GM10248 (cell line): ENCODE measurements at regions not wholly inside any gene's neighbourhood (a gene's known extent, or its start where the extent isn't known, plus 50 kb on each side); places are given as distances from the start of the nearest gene placed in this dataset.

Experiments used
- CTCF ChIA-PET: fragments of 300-600 bp; sonication (Branson Sonifier 250); formaldehyde crosslinking; extraction: SDS; loops from one replicate; lab custom pipeline; 2021; ENCODE audit warnings: antibody characterized with exemption; lab: Yijun Ruan, JAX
- POLR2A ChIA-PET: fragments of 350-650 bp; sonication (Branson Sonifier 250); formaldehyde crosslinking; extraction: SDS; loops from one replicate; lab custom pipeline; 2020; ENCODE audit warnings: antibody characterized with exemption; lab: Yijun Ruan, JAX
- DNase-seq: peaks from one replicate; pipeline ENCODE4 v3.0.0; 2012; ENCODE audit errors: extremely low spot score
- TF ChIP-seq, protein P1 (sequence below): IDR thresholded peaks from 2 replicates; pipeline ENCODE4 v1.5.1; 2012; ENCODE audit warnings: mild to moderate bottlenecking, low read depth; ENCODE audit errors: extremely low read depth, missing control alignments, control extremely low read depth

DNA sequence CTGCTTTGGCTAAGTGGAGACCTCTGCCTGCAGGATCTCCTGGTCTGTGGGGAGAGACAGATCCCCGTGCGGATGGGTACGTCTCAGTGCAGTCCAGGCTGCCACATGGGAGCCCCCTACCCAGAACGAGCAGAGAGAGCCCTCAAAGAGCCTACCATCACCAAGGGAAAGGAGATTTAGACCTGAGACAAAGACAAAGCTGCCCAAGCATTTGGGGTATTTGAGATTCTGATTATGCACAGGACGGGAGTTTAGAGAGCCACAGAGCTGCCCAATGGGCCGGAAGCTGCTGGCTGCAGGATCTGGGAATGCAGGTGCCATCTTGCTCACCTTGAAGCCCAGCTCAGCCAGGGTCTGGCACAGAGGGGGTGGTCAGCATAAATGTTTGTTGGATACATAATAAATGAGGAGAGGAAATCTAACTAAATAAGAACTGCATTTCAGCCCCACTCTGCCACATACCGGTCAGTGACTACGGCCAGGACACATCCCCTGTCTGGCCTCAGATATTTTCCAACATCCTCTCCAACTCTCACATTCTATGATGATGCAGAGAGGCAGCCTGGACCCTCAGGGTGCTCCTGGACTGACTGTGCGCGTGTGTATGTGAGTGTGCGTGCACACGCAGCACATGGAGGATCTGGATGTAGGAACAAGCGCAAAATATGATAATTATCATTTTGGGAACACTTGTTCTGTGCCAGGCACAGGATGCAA is 157.8 kb downstream of the FGF18 start:
- CTCF ChIA-PET, result no interaction called here

GRCh38 chr5:171578049-171578828 is 158.8 kb downstream of the FGF18 start:
- no peak for DNase-seq
- ChIA-PET CTCF (no interaction called here), POLR2A (no interaction called here)
- TF ChIP-seq, protein P1, sequence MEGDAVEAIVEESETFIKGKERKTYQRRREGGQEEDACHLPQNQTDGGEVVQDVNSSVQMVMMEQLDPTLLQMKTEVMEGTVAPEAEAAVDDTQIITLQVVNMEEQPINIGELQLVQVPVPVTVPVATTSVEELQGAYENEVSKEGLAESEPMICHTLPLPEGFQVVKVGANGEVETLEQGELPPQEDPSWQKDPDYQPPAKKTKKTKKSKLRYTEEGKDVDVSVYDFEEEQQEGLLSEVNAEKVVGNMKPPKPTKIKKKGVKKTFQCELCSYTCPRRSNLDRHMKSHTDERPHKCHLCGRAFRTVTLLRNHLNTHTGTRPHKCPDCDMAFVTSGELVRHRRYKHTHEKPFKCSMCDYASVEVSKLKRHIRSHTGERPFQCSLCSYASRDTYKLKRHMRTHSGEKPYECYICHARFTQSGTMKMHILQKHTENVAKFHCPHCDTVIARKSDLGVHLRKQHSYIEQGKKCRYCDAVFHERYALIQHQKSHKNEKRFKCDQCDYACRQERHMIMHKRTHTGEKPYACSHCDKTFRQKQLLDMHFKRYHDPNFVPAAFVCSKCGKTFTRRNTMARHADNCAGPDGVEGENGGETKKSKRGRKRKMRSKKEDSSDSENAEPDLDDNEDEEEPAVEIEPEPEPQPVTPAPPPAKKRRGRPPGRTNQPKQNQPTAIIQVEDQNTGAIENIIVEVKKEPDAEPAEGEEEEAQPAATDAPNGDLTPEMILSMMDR, result no peak

More for the DNA sequence above, 157.8 kb downstream of the FGF18 start:
- POLR2A ChIA-PET, result no interaction called here
- DNase-seq, result no peak
- TF ChIP-seq, protein P1, result no peak

DNA sequence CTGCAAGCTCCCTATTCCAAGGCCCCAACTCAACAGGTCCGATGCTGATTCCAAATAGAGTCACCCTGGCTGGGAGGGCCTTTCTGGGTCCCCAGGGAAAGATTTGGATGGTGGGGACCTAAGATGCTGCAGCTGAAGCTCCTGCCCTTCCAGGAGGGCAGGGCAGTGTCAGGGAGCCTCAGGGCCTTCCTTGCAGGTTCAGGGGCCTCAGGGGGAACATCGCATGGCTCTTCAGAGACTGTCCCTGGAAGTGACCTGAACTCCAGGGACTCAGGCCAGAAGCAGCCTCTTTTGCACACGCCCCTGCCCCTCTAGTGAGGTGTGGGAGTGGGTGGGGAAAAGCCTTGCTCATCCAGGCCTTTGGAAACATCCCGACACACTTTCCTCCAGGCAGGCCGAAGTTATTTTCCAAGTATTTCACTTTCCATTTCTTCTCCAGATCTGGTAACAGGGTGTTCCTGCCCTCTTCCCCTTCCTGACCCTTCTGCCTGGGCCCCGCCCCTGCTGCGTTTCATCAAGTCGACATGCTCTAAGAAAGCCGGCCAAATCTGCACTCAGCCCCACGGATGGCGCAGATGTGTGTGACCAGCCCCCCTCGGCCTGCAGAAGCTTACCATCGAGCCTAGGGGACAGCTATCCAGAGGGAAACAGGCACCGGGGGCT is 159.5 kb downstream of the FGF18 start:
- ChIA-PET POLR2A (no interaction called here), CTCF (no interaction called here)
- no peak for DNase-seq
- TF ChIP-seq, protein P1, result no peak

- DNase-seq, result no peak
- POLR2A ChIA-PET, result no interaction called here
- TF ChIP-seq, protein P1, result no peak
- CTCF ChIA-PET, result no interaction called here
These were observed 160.5 kb downstream of the FGF18 start for GRCh38 chr5:171579976-171580411.

- no peak for DNase-seq
- ChIA-PET POLR2A (no interaction called here), CTCF (no interaction called here)
- TF ChIP-seq, protein P1, result no peak
These were observed 161.2 kb downstream of the FGF18 start for GRCh38 chr5:171580502-171581265.

DNA sequence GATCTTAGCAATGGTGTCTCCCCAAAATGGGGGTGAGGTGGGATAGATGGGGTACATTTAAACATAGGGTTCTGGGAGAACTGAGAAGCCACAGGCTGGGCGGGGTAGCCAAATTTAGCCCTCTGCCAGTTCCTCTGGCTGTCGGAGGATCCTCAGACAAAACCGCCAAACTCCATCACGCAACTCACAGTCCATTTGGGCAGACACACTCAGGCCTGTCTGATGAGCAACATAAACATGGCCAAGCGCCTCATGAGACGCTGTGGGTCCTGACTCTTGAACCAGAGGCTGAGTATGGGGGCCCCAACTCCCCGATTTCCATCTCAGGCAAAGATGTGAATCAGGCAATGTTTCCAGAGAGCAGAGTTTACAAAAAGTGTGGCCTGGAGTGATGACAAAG is 162.3 kb downstream of the FGF18 start:
- ChIA-PET CTCF (interaction anchor here (1.2 kb wide), 1 partner anchor 8 kb away, joined by 4 read pairs; no protein-coding TSS in a partner anchor), POLR2A (no interaction called here)
- TF ChIP-seq, protein P1, result no peak
- DNase-seq, result no peak
